ENCODE measurements at regions not wholly inside any gene's neighbourhood (a gene's known extent, or its start where the extent isn't known, plus 50 kb on each side); places are given as distances from the start of the nearest gene placed in this dataset.

DNA sequence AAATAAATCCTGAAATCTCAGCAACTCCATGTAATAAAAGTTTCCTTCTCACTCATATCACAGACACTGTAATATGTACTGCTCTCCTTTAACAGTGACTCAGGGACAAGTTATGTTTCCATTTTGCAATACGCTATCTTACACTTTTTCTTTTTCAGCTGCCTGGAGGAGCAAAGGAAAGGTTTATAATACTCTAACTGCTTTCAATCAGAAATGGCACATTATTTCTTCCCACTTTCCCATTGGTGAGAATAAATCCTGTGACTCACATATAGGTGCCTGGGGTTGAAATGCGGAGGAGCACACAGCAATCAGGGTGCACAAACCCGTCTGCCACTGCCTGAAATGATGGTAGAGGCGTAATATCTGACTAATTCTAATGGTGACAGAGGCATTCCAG is 186.6 kb downstream of the HINT1 start:
- DNase-seq = no peak
- Histone ChIP-seq H3K4me1 (no peaks in the 10 kb centered on the region), H3K4me3 (no peak overlapping the region), H3K36me3 (no peaks in the 10 kb centered on the region), H3K27me3 (no peaks in the 10 kb centered on the region), H3K9me3 (no peaks in the 10 kb centered on the region), H3K27ac (no peak overlapping the region)
- TF ChIP-seq, protein P1, sequence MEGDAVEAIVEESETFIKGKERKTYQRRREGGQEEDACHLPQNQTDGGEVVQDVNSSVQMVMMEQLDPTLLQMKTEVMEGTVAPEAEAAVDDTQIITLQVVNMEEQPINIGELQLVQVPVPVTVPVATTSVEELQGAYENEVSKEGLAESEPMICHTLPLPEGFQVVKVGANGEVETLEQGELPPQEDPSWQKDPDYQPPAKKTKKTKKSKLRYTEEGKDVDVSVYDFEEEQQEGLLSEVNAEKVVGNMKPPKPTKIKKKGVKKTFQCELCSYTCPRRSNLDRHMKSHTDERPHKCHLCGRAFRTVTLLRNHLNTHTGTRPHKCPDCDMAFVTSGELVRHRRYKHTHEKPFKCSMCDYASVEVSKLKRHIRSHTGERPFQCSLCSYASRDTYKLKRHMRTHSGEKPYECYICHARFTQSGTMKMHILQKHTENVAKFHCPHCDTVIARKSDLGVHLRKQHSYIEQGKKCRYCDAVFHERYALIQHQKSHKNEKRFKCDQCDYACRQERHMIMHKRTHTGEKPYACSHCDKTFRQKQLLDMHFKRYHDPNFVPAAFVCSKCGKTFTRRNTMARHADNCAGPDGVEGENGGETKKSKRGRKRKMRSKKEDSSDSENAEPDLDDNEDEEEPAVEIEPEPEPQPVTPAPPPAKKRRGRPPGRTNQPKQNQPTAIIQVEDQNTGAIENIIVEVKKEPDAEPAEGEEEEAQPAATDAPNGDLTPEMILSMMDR (IDR thresholded peaks at IDR 0.05) = no peak
- TF ChIP-seq POLR2A (IDR thresholded peaks at IDR 0.05) = no peak

DNA sequence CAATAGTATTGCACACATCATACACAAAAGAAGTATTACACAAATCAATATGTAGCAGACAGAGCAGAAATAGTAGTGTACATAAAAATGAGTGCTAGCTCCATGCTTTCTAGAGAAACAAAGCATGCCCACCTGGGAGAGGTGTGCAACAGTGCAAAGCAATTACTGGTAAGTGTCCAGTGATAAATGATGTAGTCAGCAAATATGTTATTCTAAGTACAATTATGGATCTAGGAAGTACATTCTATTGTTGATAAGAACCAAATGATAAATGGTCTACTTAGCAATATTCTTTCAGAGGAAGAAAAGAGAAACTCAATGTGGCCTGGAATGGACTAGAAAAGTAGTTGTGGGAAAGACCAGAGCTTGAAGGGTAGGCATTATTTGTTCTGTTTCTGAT is 188.6 kb downstream of the HINT1 start:
- H3K36me3 ChIP-seq = no peaks in the 10 kb centered on the region
- no peak overlapping the region for H3K4me3 ChIP-seq
- no peaks in the 10 kb centered on the region for H3K9me3 ChIP-seq
- H3K27me3 ChIP-seq = no peaks in the 10 kb centered on the region
- no peak overlapping the region for H3K27ac ChIP-seq
- DNase-seq = no peak
- TF ChIP-seq, protein P1 (IDR thresholded peaks at IDR 0.05) = no peak
- TF ChIP-seq POLR2A (IDR thresholded peaks at IDR 0.05) = no peak
- H3K4me1 ChIP-seq = no peaks in the 10 kb centered on the region

DNA sequence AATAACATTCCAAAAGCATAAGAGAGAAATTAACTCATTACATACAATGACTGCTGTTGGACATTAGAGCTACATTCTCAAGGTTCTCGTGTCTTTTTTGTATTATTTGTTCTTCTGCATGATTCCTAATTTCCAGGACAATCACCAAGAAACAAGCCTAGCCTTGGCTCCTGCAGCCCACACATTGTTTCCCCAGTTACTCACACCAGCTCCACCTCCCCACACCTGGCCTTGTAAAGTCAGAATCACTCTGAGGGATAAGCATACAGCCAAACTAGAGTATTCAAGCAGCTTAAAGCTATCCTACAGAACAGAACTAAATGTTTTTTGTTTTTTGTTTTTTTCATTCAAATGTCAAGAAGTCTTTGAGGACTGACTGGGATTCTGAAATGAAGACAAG is 189.2 kb downstream of the HINT1 start:
- DNase-seq = no peak
- no peaks in the 10 kb centered on the region for H3K36me3 ChIP-seq
- no peaks in the 10 kb centered on the region for H3K9me3 ChIP-seq
- no peaks in the 10 kb centered on the region for H3K4me1 ChIP-seq
- H3K27me3 ChIP-seq = no peaks in the 10 kb centered on the region
- TF ChIP-seq, protein P1 (IDR thresholded peaks at IDR 0.05) = no peak
- no peak for TF ChIP-seq POLR2A (IDR thresholded peaks at IDR 0.05)
- no peak overlapping the region for H3K4me3 ChIP-seq
- no peak overlapping the region for H3K27ac ChIP-seq

DNA sequence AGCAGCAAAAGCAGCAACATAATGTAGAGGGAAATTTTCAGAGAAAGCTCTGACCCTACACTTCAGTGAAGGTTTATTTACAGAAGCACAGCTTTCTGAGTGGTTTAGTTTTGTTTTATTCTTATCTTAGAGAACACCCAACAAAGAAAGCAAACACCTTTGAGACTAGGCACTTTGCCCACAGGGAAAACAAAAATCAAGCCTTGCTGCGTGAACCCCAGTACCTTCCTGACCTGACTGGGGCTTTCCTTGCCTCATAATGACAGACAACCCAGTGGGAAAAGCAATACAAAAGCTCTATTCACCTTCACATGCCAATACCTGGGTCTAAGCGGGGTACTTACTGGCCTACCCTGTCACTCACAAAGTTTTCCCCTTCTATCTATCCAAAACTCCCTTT is 189.8 kb downstream of the HINT1 start:
- TF ChIP-seq, protein P1 (IDR thresholded peaks at IDR 0.05) = no peak
- no peak for TF ChIP-seq POLR2A (IDR thresholded peaks at IDR 0.05)
- Histone ChIP-seq H3K27me3 (no peaks in the 10 kb centered on the region), H3K4me3 (no peak overlapping the region), H3K9me3 (no peaks in the 10 kb centered on the region), H3K4me1 (no peaks in the 10 kb centered on the region), H3K36me3 (no peaks in the 10 kb centered on the region), H3K27ac (no peak overlapping the region)
- DNase-seq = no peak

DNA sequence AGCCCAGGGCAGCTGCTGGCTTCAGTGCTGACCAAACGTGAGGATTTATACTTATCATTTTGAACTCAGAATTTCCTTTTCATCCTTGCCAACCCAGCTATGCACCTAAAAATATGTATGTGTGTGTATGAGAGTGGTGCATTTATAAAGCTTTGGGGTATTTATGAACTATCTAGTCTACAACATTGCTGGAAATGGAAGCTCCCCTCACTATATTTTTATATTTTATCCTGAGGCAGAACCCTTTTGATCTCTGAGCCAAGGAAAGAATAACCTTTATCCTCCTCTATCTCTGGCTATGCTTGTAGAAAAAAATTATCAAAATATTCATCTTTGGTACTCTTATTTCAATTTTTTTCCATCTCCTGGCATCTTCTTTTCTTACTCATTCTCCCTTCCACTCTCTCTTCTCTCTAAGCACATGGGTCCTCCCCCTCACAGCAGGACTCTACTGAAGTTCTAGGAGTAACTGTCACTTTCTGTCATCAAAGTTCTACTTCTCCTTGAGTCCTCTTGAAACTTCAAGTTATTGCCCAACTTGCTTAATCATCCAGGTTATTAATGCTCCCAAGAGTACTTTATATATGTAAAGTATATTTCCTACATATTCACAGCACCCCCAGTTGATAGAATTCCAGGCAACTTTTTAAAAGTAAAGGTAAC is 190.9 kb downstream of the HINT1 start:
- Histone ChIP-seq H3K36me3 (no peaks in the 10 kb centered on the region), H3K27ac (no peak overlapping the region), H3K4me1 (no peaks in the 10 kb centered on the region), H3K4me3 (no peak overlapping the region), H3K9me3 (no peaks in the 10 kb centered on the region), H3K27me3 (no peaks in the 10 kb centered on the region)
- TF ChIP-seq, protein P1 (IDR thresholded peaks at IDR 0.05) = no peak
- TF ChIP-seq POLR2A (IDR thresholded peaks at IDR 0.05) = no peak
- DNase-seq = no peak
